ENCODE measurements at regions not wholly inside any gene's neighbourhood (a gene's known extent, or its start where the extent isn't known, plus 50 kb on each side); places are given as distances from the start of the nearest gene placed in this dataset.

DNA sequence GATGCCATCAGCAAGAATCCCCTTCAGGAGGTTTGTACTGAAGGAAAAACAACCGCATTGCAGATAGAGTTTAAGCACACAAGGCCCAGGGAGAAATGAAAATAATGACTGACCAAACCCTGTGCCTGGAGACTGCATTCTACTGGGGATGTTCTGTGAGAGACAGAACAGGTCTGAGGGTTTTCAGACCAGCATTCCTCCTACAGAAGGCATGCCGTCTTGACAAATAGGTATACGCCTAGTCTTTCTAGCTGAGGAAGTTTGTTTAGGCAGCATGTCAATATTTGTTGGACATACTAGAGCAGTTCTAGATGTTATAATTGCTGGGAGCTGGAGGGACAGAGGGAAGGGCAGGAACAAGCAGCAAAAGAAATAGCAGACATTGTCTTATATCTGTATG, 68.4 kb upstream of the SCOC start:
- no peak for TF ChIP-seq TCF3 (IDR thresholded peaks at IDR 0.05; ENCODE audit: borderline replicate concordance, insufficient read depth, low read depth, low read length)
- no peak for TF ChIP-seq CBX3 (IDR thresholded peaks at IDR 0.05; ENCODE audit: borderline replicate concordance, low read depth)
- TF ChIP-seq MEF2A (IDR thresholded peaks at IDR 0.05; ENCODE audit: insufficient read depth, low read depth, low read length), result no peak
- TF ChIP-seq ATF2 (IDR thresholded peaks at IDR 0.05; ENCODE audit: low read length), result no peak
- no peak for TF ChIP-seq IKZF1 (conservative IDR thresholded peaks at IDR 0.05)
- no peak for TF ChIP-seq RAD21 (IDR thresholded peaks at IDR 0.05; ENCODE audit: insufficient read depth, low read depth, low read length)
- TF ChIP-seq EP300 (IDR thresholded peaks at IDR 0.05; ENCODE audit: borderline replicate concordance in 1 of 2, control insufficient read depth in 1 of 2, low read depth in 2 of 2, low read length in 2 of 2), result no peak
- TF ChIP-seq, protein P1, sequence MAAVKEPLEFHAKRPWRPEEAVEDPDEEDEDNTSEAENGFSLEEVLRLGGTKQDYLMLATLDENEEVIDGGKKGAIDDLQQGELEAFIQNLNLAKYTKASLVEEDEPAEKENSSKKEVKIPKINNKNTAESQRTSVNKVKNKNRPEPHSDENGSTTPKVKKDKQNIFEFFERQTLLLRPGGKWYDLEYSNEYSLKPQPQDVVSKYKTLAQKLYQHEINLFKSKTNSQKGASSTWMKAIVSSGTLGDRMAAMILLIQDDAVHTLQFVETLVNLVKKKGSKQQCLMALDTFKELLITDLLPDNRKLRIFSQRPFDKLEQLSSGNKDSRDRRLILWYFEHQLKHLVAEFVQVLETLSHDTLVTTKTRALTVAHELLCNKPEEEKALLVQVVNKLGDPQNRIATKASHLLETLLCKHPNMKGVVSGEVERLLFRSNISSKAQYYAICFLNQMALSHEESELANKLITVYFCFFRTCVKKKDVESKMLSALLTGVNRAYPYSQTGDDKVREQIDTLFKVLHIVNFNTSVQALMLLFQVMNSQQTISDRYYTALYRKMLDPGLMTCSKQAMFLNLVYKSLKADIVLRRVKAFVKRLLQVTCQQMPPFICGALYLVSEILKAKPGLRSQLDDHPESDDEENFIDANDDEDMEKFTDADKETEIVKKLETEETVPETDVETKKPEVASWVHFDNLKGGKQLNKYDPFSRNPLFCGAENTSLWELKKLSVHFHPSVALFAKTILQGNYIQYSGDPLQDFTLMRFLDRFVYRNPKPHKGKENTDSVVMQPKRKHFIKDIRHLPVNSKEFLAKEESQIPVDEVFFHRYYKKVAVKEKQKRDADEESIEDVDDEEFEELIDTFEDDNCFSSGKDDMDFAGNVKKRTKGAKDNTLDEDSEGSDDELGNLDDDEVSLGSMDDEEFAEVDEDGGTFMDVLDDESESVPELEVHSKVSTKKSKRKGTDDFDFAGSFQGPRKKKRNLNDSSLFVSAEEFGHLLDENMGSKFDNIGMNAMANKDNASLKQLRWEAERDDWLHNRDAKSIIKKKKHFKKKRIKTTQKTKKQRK (IDR thresholded peaks at IDR 0.05; ENCODE audit: low read depth, low read length), result no peak
- no peak for TF ChIP-seq TCF7 (IDR thresholded peaks at IDR 0.05; ENCODE audit: borderline replicate concordance)

All from GM12878 (cell line).